MM.1S (cell line): ENCODE measurements at regions not wholly inside any gene's neighbourhood (a gene's known extent, or its start where the extent isn't known, plus 50 kb on each side); places are given as distances from the start of the nearest gene placed in this dataset.

Experiments
- DNase-seq: peaks from one replicate; pipeline ENCODE4 v3.0.0-alpha.2; 2015
- H2AFZ ChIP-seq: fragments of 300-600 bp; sonication (generic); 2 replicates; pipeline ENCODE4 v1.6.0; 2016; ENCODE audit warnings: antibody characterized with exemption, low read length
- H3F3A ChIP-seq: fragments of 300-600 bp; sonication (generic); 2 replicates; pipeline ENCODE4 v1.6.1; 2016; ENCODE audit warnings: mild to moderate bottlenecking, antibody characterized with exemption, low read length, moderate library complexity, mixed read lengths; ENCODE audit not compliant: insufficient read depth
- H3K27ac ChIP-seq: fragments of 300-600 bp; sonication (generic); 2 replicates; pipeline ENCODE4 v1.5.1; 2016; ENCODE audit warnings: mild to moderate bottlenecking, low read length
- H3K27me3 ChIP-seq: fragments of 300-600 bp; sonication (generic); replicated peaks from 2 replicates; pipeline ENCODE4 v1.6.0; 2016; ENCODE audit warnings: low read length; ENCODE audit not compliant: insufficient read depth
- H3K36me3 ChIP-seq: fragments of 300-600 bp; sonication (generic); replicated peaks from 2 replicates; pipeline ENCODE4 v1.6.1; 2016; ENCODE audit warnings: mild to moderate bottlenecking, low read length, mixed read lengths; ENCODE audit not compliant: insufficient read depth
- H3K4me1 ChIP-seq: fragments of 300-600 bp; sonication (generic); 2 replicates; pipeline ENCODE4 v1.6.1; 2016; ENCODE audit warnings: low read length, mixed read lengths
- H3K4me2 ChIP-seq: fragments of 300-600 bp; sonication (generic); 2 replicates; pipeline ENCODE4 v1.6.0; 2016; ENCODE audit warnings: low read depth, low read length
- H3K4me3 ChIP-seq: fragments of 300-600 bp; sonication (generic); 2 replicates; pipeline ENCODE4 v1.5.1; 2016; ENCODE audit warnings: low read length, mixed read lengths
- H3K79me2 ChIP-seq: fragments of 300-600 bp; sonication (generic); 2 replicates; pipeline ENCODE4 v1.6.1; 2016; ENCODE audit warnings: mixed run types, low read length, mixed read lengths
- H3K9ac ChIP-seq: fragments of 300-600 bp; sonication (generic); 2 replicates; pipeline ENCODE4 v1.6.1; 2016; ENCODE audit warnings: low read length, mixed read lengths
- H3K9me2 ChIP-seq: fragments of 300-600 bp; sonication (generic); replicated peaks from 2 replicates; pipeline ENCODE4 v1.6.1; 2016; ENCODE audit warnings: mild to moderate bottlenecking, low read length, mixed read lengths; ENCODE audit not compliant: insufficient read depth
- H3K9me3 ChIP-seq: fragments of 300-600 bp; sonication (generic); replicated peaks from 2 replicates; pipeline ENCODE4 v1.6.1; 2016; ENCODE audit warnings: mild to moderate bottlenecking, low read length, mixed read lengths; ENCODE audit not compliant: insufficient read depth
- H4K20me1 ChIP-seq: fragments of 300-600 bp; sonication (generic); 2 replicates; pipeline ENCODE4 v1.6.1; 2016; ENCODE audit warnings: mild to moderate bottlenecking, low read length, moderate library complexity, mixed read lengths; ENCODE audit not compliant: insufficient read depth
- CTCF ChIP-seq: fragments of 300-600 bp; sonication (generic); IDR thresholded peaks from 2 replicates; pipeline ENCODE4 v1.5.1; 2016; ENCODE audit warnings: antibody characterized with exemption, low read length, mixed read lengths
- EZH2 ChIP-seq: fragments of 300-600 bp; sonication (generic); optimal IDR thresholded peaks from 2 replicates; pipeline ENCODE3; 2017; ENCODE audit warnings: low read depth, mild to moderate bottlenecking, antibody characterized with exemption, low read length, mixed read lengths
- EZH2phosphoT487 ChIP-seq: fragments of 300-600 bp; sonication (generic); IDR thresholded peaks from 2 replicates; pipeline ENCODE4 v1.6.1; 2018; ENCODE audit warnings: antibody characterized with exemption, low read length

GRCh38 chr4:167399201-167399600, 164.9 kb upstream of the SPOCK3 start:
- no peak for DNase-seq
- Histone ChIP-seq H3K79me2 (no peaks in the 10 kb centered on the region), H2AFZ (no peak overlapping the region)

GRCh38 chr4:167406181-167406580, 171.9 kb upstream of the SPOCK3 start:
- no peak overlapping the region for H3K27ac ChIP-seq
- H3K4me1 ChIP-seq = no peaks in the 10 kb centered on the region
- H3K9ac ChIP-seq = no peak overlapping the region
- H3K4me2 ChIP-seq = no peak overlapping the region
- no peaks in the 10 kb centered on the region for H3F3A ChIP-seq
- TF ChIP-seq CTCF = no peak
- TF ChIP-seq EZH2phosphoT487 = no peak
- TF ChIP-seq EZH2 = no peak
- DNase-seq = no peak
- H2AFZ ChIP-seq = no peak overlapping the region
- no peak overlapping the region for H3K4me3 ChIP-seq
- H3K79me2 ChIP-seq = no peaks in the 10 kb centered on the region
- H3K9me2 ChIP-seq = no peaks in the 10 kb centered on the region
- no peaks in the 10 kb centered on the region for H4K20me1 ChIP-seq
- H3K36me3 ChIP-seq = no peaks in the 10 kb centered on the region
- H3K9me3 ChIP-seq = no peaks in the 10 kb centered on the region
- H3K27me3 ChIP-seq = no peaks in the 10 kb centered on the region

More at GRCh38 chr4:167399201-167399600, 164.9 kb upstream of the SPOCK3 start:
- no peak overlapping the region for H3K9ac ChIP-seq
- no peaks in the 10 kb centered on the region for H3K9me2 ChIP-seq
- TF ChIP-seq EZH2 = no peak
- TF ChIP-seq CTCF = no peak
- TF ChIP-seq EZH2phosphoT487 = no peak
- no peak overlapping the region for H3K27ac ChIP-seq
- H3F3A ChIP-seq = no peaks in the 10 kb centered on the region
- no peak overlapping the region for H3K4me3 ChIP-seq
- H3K4me1 ChIP-seq = no peaks in the 10 kb centered on the region
- no peaks in the 10 kb centered on the region for H3K36me3 ChIP-seq
- no peaks in the 10 kb centered on the region for H4K20me1 ChIP-seq
- no peaks in the 10 kb centered on the region for H3K9me3 ChIP-seq
- no peak overlapping the region for H3K4me2 ChIP-seq
- H3K27me3 ChIP-seq = no peaks in the 10 kb centered on the region

GRCh38 chr4:167415461-167415860, 181.2 kb upstream of the SPOCK3 start:
- H3K27ac ChIP-seq = no peak overlapping the region
- no peaks in the 10 kb centered on the region for H3F3A ChIP-seq
- no peaks in the 10 kb centered on the region for H3K36me3 ChIP-seq
- H3K9me2 ChIP-seq = no peaks in the 10 kb centered on the region
- H3K4me2 ChIP-seq = no peak overlapping the region
- H3K4me3 ChIP-seq = no peak overlapping the region
- no peaks in the 10 kb centered on the region for H3K79me2 ChIP-seq
- no peak overlapping the region for H2AFZ ChIP-seq
- no peaks in the 10 kb centered on the region for H4K20me1 ChIP-seq
- DNase-seq = no peak
- no peak overlapping the region for H3K9ac ChIP-seq
- H3K4me1 ChIP-seq = no peaks in the 10 kb centered on the region
- H3K27me3 ChIP-seq = no peaks in the 10 kb centered on the region
- H3K9me3 ChIP-seq = no peaks in the 10 kb centered on the region
- TF ChIP-seq EZH2 (no peak), CTCF (no peak), EZH2phosphoT487 (no peak)
